GM23338 (cell line): ENCODE measurements at regions not wholly inside any gene's neighbourhood (a gene's known extent, or its start where the extent isn't known, plus 50 kb on each side); places are given as distances from the start of the nearest gene placed in this dataset.

ENCODE experiments used
- ATAC-seq: fragments of 200-7000 bp; cut with Tn5 transposase; 3 replicates; pipeline ENCODE4 v1.9.1; 2020
- DNase-seq: peaks from one replicate; pipeline ENCODE4 v3.0.0-alpha.2; 2015; ENCODE audit warnings: low spot score
- H2AFZ ChIP-seq: fragments of 200-600 bp; sonication (generic); 2 replicates; pipeline ENCODE4 v1.8.0; 2016; ENCODE audit warnings: antibody characterized with exemption, mild to moderate bottlenecking, moderate library complexity
- H3F3A ChIP-seq: fragments of 200-600 bp; sonication (generic); replicated peaks from 2 replicates; pipeline ENCODE4 v1.8.0; 2017; ENCODE audit warnings: antibody characterized with exemption, mixed run types, low read depth
- H3K27ac ChIP-seq: fragments of 200-600 bp; sonication (generic); 2 replicates; pipeline ENCODE4 v1.6.1; 2016; ENCODE audit warnings: low read depth
- H3K27me3 ChIP-seq: fragments of 200-600 bp; sonication (generic); 2 replicates; pipeline ENCODE4 v1.8.0; 2016; ENCODE audit warnings: mild to moderate bottlenecking, mixed run types, moderate library complexity; ENCODE audit not compliant: insufficient read depth
- H3K36me3 ChIP-seq: fragments of 200-600 bp; sonication (generic); 2 replicates; pipeline ENCODE4 v1.8.0; 2016; ENCODE audit warnings: mild to moderate bottlenecking; ENCODE audit not compliant: insufficient read depth
- H3K4me1 ChIP-seq: fragments of 200-600 bp; sonication (generic); 2 replicates; pipeline ENCODE4 v1.8.0; 2016; ENCODE audit warnings: mild to moderate bottlenecking, moderate library complexity; ENCODE audit not compliant: insufficient read depth
- H3K4me2 ChIP-seq: fragments of 200-600 bp; sonication (generic); 2 replicates; pipeline ENCODE4 v1.7.1; 2017; ENCODE audit warnings: mixed run types
- H3K4me3 ChIP-seq: fragments of 200-600 bp; sonication (generic); 2 replicates; pipeline ENCODE4 v1.6.1; 2016; ENCODE audit warnings: mixed run types
- H3K79me2 ChIP-seq: fragments of 200-600 bp; sonication (generic); replicated peaks from 2 replicates; pipeline ENCODE4 v1.8.0; 2017; ENCODE audit warnings: mild to moderate bottlenecking; ENCODE audit not compliant: insufficient read depth
- H3K9me2 ChIP-seq: fragments of 200-600 bp; sonication (generic); 2 replicates; pipeline ENCODE4 v1.8.0; 2017; ENCODE audit not compliant: insufficient read depth
- H4K20me1 ChIP-seq: fragments of 200-600 bp; sonication (generic); replicated peaks from 2 replicates; pipeline ENCODE4 v1.8.0; 2017; ENCODE audit warnings: mild to moderate bottlenecking; ENCODE audit not compliant: insufficient read depth
- H3K27ac Mint-ChIP-seq: 2 replicates; pipeline ENCODE4 v1.8.0; 2020; ENCODE audit warnings: inconsistent platforms, mild to moderate bottlenecking, moderate library complexity, mixed read lengths
- H3K27me3 Mint-ChIP-seq: 3 replicates; pipeline ENCODE4 v1.8.0; 2022; ENCODE audit warnings: low read depth, mild to moderate bottlenecking, moderate library complexity, mixed read lengths, inconsistent platforms; ENCODE audit not compliant: insufficient read depth, poor library complexity
- H3K36me3 Mint-ChIP-seq: 3 replicates; pipeline ENCODE4 v1.8.0; 2021; ENCODE audit warnings: low read depth, mild to moderate bottlenecking, inconsistent platforms, moderate library complexity, mixed read lengths
- H3K4me1 Mint-ChIP-seq: 3 replicates; pipeline ENCODE4 v1.8.0; 2020; ENCODE audit warnings: mild to moderate bottlenecking, inconsistent platforms, mixed read lengths
- H3K4me3 Mint-ChIP-seq: 3 replicates; pipeline ENCODE4 v1.8.0; 2021; ENCODE audit warnings: moderate library complexity, mild to moderate bottlenecking, inconsistent platforms, mixed read lengths
- H3K9me3 Mint-ChIP-seq: 3 replicates; pipeline ENCODE4 v1.8.0; 2020; ENCODE audit warnings: moderate library complexity, mild to moderate bottlenecking, inconsistent platforms, mixed read lengths
- CREB1 ChIP-seq: fragments of 250-450 bp; sonication (Bioruptor Pico); IDR thresholded peaks from 2 replicates; pipeline ENCODE4 v1.5.0; 2020; ENCODE audit warnings: low read depth, mild to moderate bottlenecking, moderate library complexity
- CTCF ChIP-seq, 2 experiments: fragments of 200-600 bp in 1 of 2; sonication (generic) in 1 of 2; conservative IDR thresholded peaks; 2 replicates each; pipeline versions ENCODE4 v1.5.1 to v1.6.1; 2016 to 2017; ENCODE audit warnings: antibody characterized with exemption in 2 of 2, low read depth in 2 of 2, mild to moderate bottlenecking in 2 of 2, moderate library complexity in 1 of 2
- ETS1 ChIP-seq: IDR thresholded peaks from 2 replicates; pipeline ENCODE4 v1.6.1; 2016; ENCODE audit warnings: antibody characterized with exemption
- EZH2phosphoT487 ChIP-seq: fragments of 200-600 bp; sonication (generic); IDR thresholded peaks from one replicate; pipeline ENCODE4 v1.8.1; 2018; ENCODE audit warnings: antibody characterized with exemption; ENCODE audit not compliant: unreplicated experiment
- JUNB ChIP-seq: IDR thresholded peaks from one replicate; pipeline ENCODE4 v1.6.1; 2016; ENCODE audit warnings: antibody characterized with exemption; ENCODE audit not compliant: unreplicated experiment
- NANOG ChIP-seq: IDR thresholded peaks from 2 replicates; pipeline ENCODE4 v1.6.1; 2016; ENCODE audit warnings: antibody characterized with exemption, borderline replicate concordance
- POLR2AphosphoS5 ChIP-seq: IDR thresholded peaks from 2 replicates; pipeline ENCODE4 v1.6.1; 2016; ENCODE audit warnings: antibody characterized with exemption, low read depth
- REST ChIP-seq: IDR thresholded peaks from one replicate; pipeline ENCODE4 v1.6.1; 2018; ENCODE audit warnings: antibody characterized with exemption; ENCODE audit not compliant: unreplicated experiment
- STAT1 ChIP-seq: IDR thresholded peaks from one replicate; pipeline ENCODE4 v1.6.1; 2016; ENCODE audit warnings: antibody characterized with exemption; ENCODE audit not compliant: unreplicated experiment
- ZNF114 ChIP-seq: fragments of 250-450 bp; sonication (Bioruptor Pico); IDR thresholded peaks from 2 replicates; pipeline ENCODE4 v1.5.0; 2020; ENCODE audit warnings: mild to moderate bottlenecking, moderate library complexity
- ZNF331 ChIP-seq: fragments of 250-450 bp; sonication (Bioruptor Pico); IDR thresholded peaks from 2 replicates; pipeline ENCODE4 v1.5.0; 2020; ENCODE audit warnings: low read depth, mild to moderate bottlenecking, moderate library complexity

- DNase-seq (no peak), ATAC-seq (no peak)
- H3K27me3 ChIP-seq = no peaks in the 10 kb centered on the region
- no peaks in the 10 kb centered on the region for H3K79me2 ChIP-seq
- H3K4me1 ChIP-seq = 0 out of 2 replicates have a peak, but pooled peaks cover 9% of the 10 kb centered on the region
- no peaks in the 10 kb centered on the region for H3K9me2 ChIP-seq
- H2AFZ ChIP-seq = no peak overlapping the region
- no peaks in the 10 kb centered on the region for H4K20me1 ChIP-seq
- no peak for TF ChIP-seq POLR2AphosphoS5
- no peak for TF ChIP-seq ZNF331 (CRISPR knock-in tag)
- no peak for TF ChIP-seq ZNF114 (CRISPR knock-in tag)
- TF ChIP-seq STAT1 = no peak
- TF ChIP-seq JUNB = no peak
- H3K4me3 Mint-ChIP-seq = no peak overlapping the region
- H3K27ac Mint-ChIP-seq = no peak overlapping the region
- peaks cover 5% of the 10 kb centered on the region; the same call in 2 of the 3 replicates for H3K9me3 Mint-ChIP-seq
- no peak overlapping the region for H3K27ac ChIP-seq
- no peaks in the 10 kb centered on the region for H3F3A ChIP-seq
- H3K4me1 Mint-ChIP-seq = peaks cover 21% of the 10 kb centered on the region
- H3K27me3 Mint-ChIP-seq = peaks cover 7% of the 10 kb centered on the region
- no peak overlapping the region for H3K4me3 ChIP-seq
- H3K36me3 Mint-ChIP-seq = peaks cover 3% of the 10 kb centered on the region; the same call in 1 of the 3 replicates
- no peak overlapping the region for H3K4me2 ChIP-seq
- H3K36me3 ChIP-seq = no peaks in the 10 kb centered on the region
These were observed 399.7 kb upstream of the MCTP2 start for GRCh38 chr15:93831641-93832040.

GRCh38 chr15:93830221-93831080 lies 400.9 kb upstream of the MCTP2 start:
- Histone ChIP-seq H3K4me1 (peaks cover 8% of the 10 kb centered on the region; the same call in 1 of the 2 replicates), H3K27ac (no peak overlapping the region), H3F3A (no peaks in the 10 kb centered on the region), H2AFZ (no peak overlapping the region), H3K4me3 (no peak overlapping the region), H3K9me2 (no peaks in the 10 kb centered on the region), H3K79me2 (no peaks in the 10 kb centered on the region), H4K20me1 (no peaks in the 10 kb centered on the region), H3K36me3 (no peaks in the 10 kb centered on the region), H3K27me3 (no peaks in the 10 kb centered on the region), H3K4me2 (no peak overlapping the region)
- H3K27me3 Mint-ChIP-seq = peaks cover 4% of the 10 kb centered on the region
- H3K9me3 Mint-ChIP-seq = no peaks in the 10 kb centered on the region
- no peak for ATAC-seq
- no peak overlapping the region for H3K4me3 Mint-ChIP-seq
- no peak for DNase-seq
- no peak overlapping the region; the same call in 1 of the 2 replicates for H3K27ac Mint-ChIP-seq
- no peaks in the 10 kb centered on the region for H3K36me3 Mint-ChIP-seq
- H3K4me1 Mint-ChIP-seq = peaks cover 14% of the 10 kb centered on the region
- TF ChIP-seq NANOG = no peak
- TF ChIP-seq REST = no peak
- TF ChIP-seq EZH2phosphoT487 = no peak
- TF ChIP-seq ZNF331 (CRISPR knock-in tag) = no peak
- no peak for TF ChIP-seq ETS1
- no peak for TF ChIP-seq CREB1
- no peak for TF ChIP-seq ZNF114 (CRISPR knock-in tag)
- TF ChIP-seq CTCF (conservative IDR thresholded peaks at IDR 0.05; ENCODE audit: low read depth in 2 of 2) = no peak
- no peak for TF ChIP-seq POLR2AphosphoS5
